ENCODE measurements at regions not wholly inside any gene's neighbourhood (a gene's known extent, or its start where the extent isn't known, plus 50 kb on each side); places are given as distances from the start of the nearest gene placed in this dataset.
A peak's percentile ranks its signal among the peaks of the same experiment; 100 is the strongest.

- Histone ChIP-seq H3K36me3 (ENCODE audit: low read length) (no peaks in the 10 kb centered on the region), H3K9ac (ENCODE audit: low read length) (no peak overlapping the region), H3K79me2 (ENCODE audit: insufficient read depth, low read length) (no peaks in the 10 kb centered on the region), H2AFZ (ENCODE audit: low read depth, low read length, severe bottlenecking) (no peak overlapping the region), H3F3A (ENCODE audit: insufficient read depth) (peaks cover 12% of the 10 kb centered on the region; the same call in 1 of the 2 replicates), H3K4me2 (ENCODE audit: low read depth, low read length, poor library complexity, severe bottlenecking) (peak overlapping the region; percentile 55), H3K9me2 (replicated peaks; ENCODE audit: insufficient read depth, low read length) (no peaks in the 10 kb centered on the region), H3K9me3 (ENCODE audit: insufficient read depth, low read length) (no peaks in the 10 kb centered on the region), H3K27me3 (ENCODE audit: low read length) (no peaks in the 10 kb centered on the region), H3K27ac (ENCODE audit: low read depth, low read length) (peak overlapping the region; percentile 81; the same call in 1 of the 2 replicates), H4K20me1 (ENCODE audit: low read depth, low read length) (no peaks in the 10 kb centered on the region), H3K4me3 (ENCODE audit: insufficient read depth, low read length, poor library complexity, severe bottlenecking) (no peak overlapping the region)
- TF ChIP-seq EZH2phosphoT487 (conservative IDR thresholded peaks at IDR 0.05; ENCODE audit: low read length) (no peak), CTCF (IDR thresholded peaks at IDR 0.05; ENCODE audit: insufficient read depth, low read length, poor library complexity, severe bottlenecking) (no peak)
Observed at GRCh38 chr10:88083597-88083989, 220.2 kb downstream of the PTEN start.

- Histone ChIP-seq H3K36me3 (ENCODE audit: low read length) (no peaks in the 10 kb centered on the region), H3K27me3 (ENCODE audit: low read length) (no peaks in the 10 kb centered on the region), H3K27ac (ENCODE audit: low read depth, low read length) (no peak overlapping the region), H3K4me2 (ENCODE audit: low read depth, low read length, poor library complexity, severe bottlenecking) (no peak overlapping the region), H3K9ac (ENCODE audit: low read length) (no peak overlapping the region), H3K79me2 (ENCODE audit: insufficient read depth, low read length) (no peaks in the 10 kb centered on the region), H3F3A (ENCODE audit: insufficient read depth) (peaks cover 12% of the 10 kb centered on the region; the same call in 1 of the 2 replicates), H3K9me3 (ENCODE audit: insufficient read depth, low read length) (no peaks in the 10 kb centered on the region), H3K9me2 (replicated peaks; ENCODE audit: insufficient read depth, low read length) (no peaks in the 10 kb centered on the region), H3K4me3 (ENCODE audit: insufficient read depth, low read length, poor library complexity, severe bottlenecking) (no peak overlapping the region), H2AFZ (ENCODE audit: low read depth, low read length, severe bottlenecking) (no peak overlapping the region), H4K20me1 (ENCODE audit: low read depth, low read length) (no peaks in the 10 kb centered on the region)
- no peak for TF ChIP-seq EZH2phosphoT487 (conservative IDR thresholded peaks at IDR 0.05; ENCODE audit: low read length)
- no peak for TF ChIP-seq CTCF (IDR thresholded peaks at IDR 0.05; ENCODE audit: insufficient read depth, low read length, poor library complexity, severe bottlenecking)
Observed at GRCh38 chr10:88086187-88086960, 222.9 kb downstream of the PTEN start.

GRCh38 chr10:88088441-88089340 lies 225.3 kb downstream of the PTEN start:
- TF ChIP-seq EZH2phosphoT487 (conservative IDR thresholded peaks at IDR 0.05; ENCODE audit: low read length) (no peak), CTCF (IDR thresholded peaks at IDR 0.05; ENCODE audit: insufficient read depth, low read length, poor library complexity, severe bottlenecking) (no peak)
- no peaks in the 10 kb centered on the region for H3K36me3 ChIP-seq (ENCODE audit: low read length)
- H3K9me3 ChIP-seq (ENCODE audit: insufficient read depth, low read length): no peaks in the 10 kb centered on the region
- no peak overlapping the region for H3K4me2 ChIP-seq (ENCODE audit: low read depth, low read length, poor library complexity, severe bottlenecking)
- H3K4me3 ChIP-seq (ENCODE audit: insufficient read depth, low read length, poor library complexity, severe bottlenecking): no peak overlapping the region
- no peaks in the 10 kb centered on the region for H3F3A ChIP-seq (ENCODE audit: insufficient read depth)
- H2AFZ ChIP-seq (ENCODE audit: low read depth, low read length, severe bottlenecking): no peak overlapping the region
- no peak overlapping the region for H3K9ac ChIP-seq (ENCODE audit: low read length)
- no peaks in the 10 kb centered on the region for H3K79me2 ChIP-seq (ENCODE audit: insufficient read depth, low read length)
- H3K27me3 ChIP-seq (ENCODE audit: low read length): no peaks in the 10 kb centered on the region
- H3K27ac ChIP-seq (ENCODE audit: low read depth, low read length): no peak overlapping the region
- no peaks in the 10 kb centered on the region for H4K20me1 ChIP-seq (ENCODE audit: low read depth, low read length)
- no peaks in the 10 kb centered on the region for H3K9me2 ChIP-seq (replicated peaks; ENCODE audit: insufficient read depth, low read length)

Measured in SU-DHL-6 (cell line).